ENCODE measurements at regions not wholly inside any gene's neighbourhood (a gene's known extent, or its start where the extent isn't known, plus 50 kb on each side); places are given as distances from the start of the nearest gene placed in this dataset.

GRCh38 chr6:225907-226306 is 66.4 kb upstream of the DUSP22 start:
- DNase-seq, result no peak

GRCh38 chr6:226516-227073 is 65.7 kb upstream of the DUSP22 start:
- DNase-seq, result no peak

GRCh38 chr6:227074-227782 is 65.1 kb upstream of the DUSP22 start:
- DNase-seq, result no peak

GRCh38 chr6:227812-228338 is 64.4 kb upstream of the DUSP22 start:
- DNase-seq, result no peak

- DNase-seq, result no peak
These were observed 63.2 kb upstream of the DUSP22 start for GRCh38 chr6:228881-229651.

- no peak for DNase-seq
These were observed 60.5 kb upstream of the DUSP22 start for GRCh38 chr6:231779-232178.

GRCh38 chr6:232982-233640 is 59.2 kb upstream of the DUSP22 start:
- no peak for DNase-seq

- no peak for DNase-seq
These were observed 57.4 kb upstream of the DUSP22 start for GRCh38 chr6:234706-235372.

GRCh38 chr6:235763-236360 is 56.4 kb upstream of the DUSP22 start:
- peak; percentile 43 to 83 (median 68) for DNase-seq

GRCh38 chr6:236519-236918 is 55.8 kb upstream of the DUSP22 start:
- DNase-seq, result no peak

GRCh38 chr6:240151-240550 is 52.1 kb upstream of the DUSP22 start:
- DNase-seq, result no peak

- no peak for DNase-seq
These were observed 50.9 kb upstream of the DUSP22 start for GRCh38 chr6:241336-241865.
